Activated CD8-positive, alpha-beta memory T cell treated with anti-CD3 and anti-CD28 coated beads for 36 hours (primary cell): ENCODE measurements at regions not wholly inside any gene's neighbourhood (a gene's known extent, or its start where the extent isn't known, plus 50 kb on each side); places are given as distances from the start of the nearest gene placed in this dataset.
"Not testable (repeated sequence)": the region's sequence is repeated elsewhere in the genome, so short reads cannot be mapped to it uniquely, and the experiment has no call there.

ENCODE experiments used
- CTCF ChIA-PET: fragments of 350-600 bp; sonication (Branson Sonifier 250); formaldehyde crosslinking; loops from one replicate; lab custom pipeline; 2021; ENCODE audit warnings: antibody characterized with exemption; lab: Charles Lee
- POLR2A ChIA-PET: fragments of 350-600 bp; sonication (Branson Sonifier 250); formaldehyde crosslinking; loops from one replicate; lab custom pipeline; 2021; ENCODE audit warnings: antibody characterized with exemption; lab: Charles Lee

DNA sequence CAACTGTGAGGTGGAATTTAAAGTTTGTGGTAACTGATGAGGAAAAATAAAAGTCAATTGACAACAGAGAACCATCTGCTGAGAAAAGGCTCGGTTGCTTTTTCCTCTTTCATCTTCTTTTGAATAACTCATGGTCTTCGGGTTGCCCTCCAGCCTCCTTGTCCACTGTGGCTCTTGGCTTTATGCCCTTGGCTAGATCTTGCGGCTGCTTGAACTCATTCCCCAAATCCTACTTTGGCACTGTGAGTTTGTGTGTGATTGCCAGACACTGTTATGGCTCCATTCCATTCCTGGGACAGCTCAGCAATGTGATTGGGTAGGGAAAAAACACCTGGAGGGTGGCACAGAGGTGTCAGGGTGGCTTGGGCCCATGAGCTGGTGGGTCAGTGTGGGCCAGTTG lies 387.4 kb downstream of the DLEU7 start:
- ChIA-PET POLR2A (no interaction called here), CTCF (no interaction called here)

DNA sequence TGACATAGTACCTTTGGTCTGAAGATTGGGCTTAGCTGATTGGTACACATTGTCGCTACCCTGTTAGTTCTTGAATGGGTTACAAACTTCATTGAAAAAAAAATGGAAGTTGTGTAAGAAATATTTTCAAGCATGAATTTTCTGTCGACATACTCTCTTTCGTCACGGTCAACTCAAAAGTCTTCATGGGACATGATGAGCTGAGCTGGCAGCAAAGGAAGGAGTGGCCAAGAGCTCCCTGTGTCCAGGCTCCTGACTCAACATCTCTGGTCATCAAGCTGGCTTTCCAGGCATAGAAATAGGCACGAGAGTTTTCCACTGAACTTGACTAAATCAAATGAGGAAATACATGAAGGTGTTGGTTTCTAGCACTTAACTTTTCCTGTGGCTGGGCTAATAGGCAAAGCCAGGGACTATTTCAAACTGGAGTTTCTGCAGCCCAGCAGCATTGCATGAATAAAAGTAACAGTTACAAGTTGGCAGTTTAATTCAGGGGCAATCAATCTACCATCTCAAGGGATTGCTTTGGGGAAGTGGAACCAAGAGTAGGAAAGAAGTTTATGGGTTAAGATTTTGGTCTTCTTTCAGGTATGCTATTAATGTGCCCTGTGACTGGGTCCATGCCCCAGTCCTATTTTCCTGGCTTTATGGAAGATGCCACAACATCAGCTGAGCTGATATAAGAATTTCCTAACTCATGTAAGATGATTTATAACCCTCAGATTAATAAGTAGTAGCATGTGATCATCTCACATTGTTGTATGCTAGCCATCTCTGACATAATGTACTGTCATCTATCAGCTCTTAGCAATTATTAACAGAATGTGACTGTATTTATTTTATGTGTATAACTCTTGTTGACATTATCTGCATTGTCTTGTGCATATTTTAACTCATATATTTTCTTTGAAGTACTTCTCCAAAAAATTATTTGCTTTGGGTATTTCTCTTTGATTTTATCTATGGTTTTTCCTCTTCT lies 385.8 kb downstream of the DLEU7 start:
- CTCF ChIA-PET = no interaction called here
- POLR2A ChIA-PET = no interaction called here

DNA sequence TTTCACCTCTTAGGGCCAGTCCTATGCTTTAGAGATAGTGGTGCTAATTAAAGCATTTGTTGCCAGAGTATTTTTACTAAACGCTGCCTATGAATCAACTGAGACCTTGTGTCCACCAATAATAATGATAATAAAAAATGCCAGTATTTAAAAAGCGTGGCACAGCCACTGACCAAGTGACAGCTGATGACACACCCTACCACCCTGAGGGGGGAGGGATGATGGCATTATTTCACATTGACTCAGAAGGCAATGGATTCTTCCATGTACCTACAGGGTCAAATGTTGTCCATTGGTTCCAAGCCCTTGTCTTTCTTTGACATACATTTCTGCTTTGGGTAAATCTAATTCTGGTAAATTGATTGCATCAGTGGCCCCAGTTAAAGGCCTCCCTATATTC lies 384.4 kb downstream of the DLEU7 start:
- POLR2A ChIA-PET = interaction anchor here (0.5 kb wide), 1 partner anchor 328 kb away, joined by 5 read pairs; no protein-coding TSS in a partner anchor
- CTCF ChIA-PET = interaction anchor here (1.2 kb wide), 1 partner anchor 342 kb away, joined by 3 read pairs; no protein-coding TSS in a partner anchor

DNA sequence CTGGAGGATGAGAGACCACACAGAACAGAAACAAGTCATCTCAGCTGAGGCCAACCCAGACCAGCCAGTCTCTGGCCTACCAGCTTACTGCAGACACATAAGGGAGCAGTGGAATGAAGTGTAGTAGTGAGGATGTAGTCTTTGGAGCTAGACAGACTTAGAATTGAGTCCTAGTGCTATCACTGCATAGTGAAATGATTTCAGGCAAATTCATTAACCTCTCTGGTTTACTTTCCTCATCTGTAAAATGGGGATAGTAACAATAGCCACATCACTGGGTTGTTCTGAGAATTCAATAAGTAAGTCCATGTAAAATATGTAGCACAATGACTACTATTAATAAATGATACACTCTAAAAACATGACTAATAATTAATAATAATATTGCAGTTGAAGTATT lies 383.8 kb downstream of the DLEU7 start:
- ChIA-PET POLR2A (interaction anchor here (0.5 kb wide), 1 partner anchor 328 kb away, joined by 5 read pairs; no protein-coding TSS in a partner anchor), CTCF (interaction anchor here (1.2 kb wide), 1 partner anchor 341 kb away, joined by 3 read pairs; no protein-coding TSS in a partner anchor)

DNA sequence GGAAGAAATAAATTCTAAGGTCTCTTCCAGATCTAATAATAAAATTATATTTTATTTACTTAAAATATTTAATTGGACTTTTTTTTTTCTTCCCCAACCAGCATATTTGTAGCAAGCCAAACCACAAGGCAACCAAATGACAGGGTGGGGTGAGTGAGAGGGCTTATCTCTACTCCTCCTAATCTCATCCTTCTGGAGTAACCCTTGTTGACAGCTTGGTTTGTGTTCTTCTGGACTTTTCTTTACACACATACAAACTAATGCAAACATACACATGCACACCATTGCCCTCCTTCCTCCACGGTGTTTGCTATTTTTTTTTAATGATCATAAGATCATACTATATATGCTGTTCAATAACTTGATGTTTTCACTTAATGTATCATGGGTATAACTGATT lies 383.1 kb downstream of the DLEU7 start:
- CTCF ChIA-PET = no interaction called here
- POLR2A ChIA-PET = no interaction called here

DNA sequence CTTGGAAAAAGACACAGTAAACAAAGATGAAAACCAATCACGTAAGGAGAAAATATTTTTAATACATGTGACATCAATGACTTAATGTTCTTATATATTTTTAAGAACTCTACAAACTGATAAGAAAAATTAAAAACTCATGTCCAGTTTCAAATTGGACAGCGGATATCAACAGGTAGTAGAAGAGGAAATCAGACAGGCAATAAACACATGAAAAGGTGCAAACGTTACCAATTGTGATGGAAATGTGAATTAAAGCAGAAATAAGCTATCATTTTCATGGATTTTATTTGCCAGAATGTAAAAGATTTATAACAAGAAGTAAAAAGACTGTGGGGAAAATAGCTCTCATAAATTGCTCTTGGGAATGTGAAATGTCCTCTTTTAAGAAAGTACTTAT lies 382.3 kb downstream of the DLEU7 start:
- POLR2A ChIA-PET = no interaction called here
- CTCF ChIA-PET = no interaction called here

DNA sequence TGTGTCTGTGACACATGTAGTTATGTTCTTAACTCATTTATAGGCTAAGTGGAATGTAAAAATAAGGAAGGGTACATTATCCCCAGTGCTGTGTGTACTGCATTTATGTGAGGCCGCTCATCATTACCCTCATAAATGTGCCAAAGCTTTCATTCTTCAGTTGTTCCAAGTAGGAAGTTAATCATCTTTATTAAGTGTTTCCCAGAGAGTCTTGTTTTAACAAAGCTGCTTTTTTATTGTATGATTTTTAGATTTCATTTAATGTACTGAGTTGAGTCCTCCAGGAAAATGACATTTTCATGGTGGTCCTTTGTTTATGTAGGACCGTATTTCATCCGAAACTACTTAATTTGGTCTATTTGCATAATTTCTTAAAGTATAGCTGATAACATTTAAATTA lies 379.8 kb downstream of the DLEU7 start:
- ChIA-PET CTCF (no interaction called here), POLR2A (interaction anchor here (0.6 kb wide), 1 partner anchor 119 kb away, joined by 3 read pairs; no protein-coding TSS in a partner anchor)

DNA sequence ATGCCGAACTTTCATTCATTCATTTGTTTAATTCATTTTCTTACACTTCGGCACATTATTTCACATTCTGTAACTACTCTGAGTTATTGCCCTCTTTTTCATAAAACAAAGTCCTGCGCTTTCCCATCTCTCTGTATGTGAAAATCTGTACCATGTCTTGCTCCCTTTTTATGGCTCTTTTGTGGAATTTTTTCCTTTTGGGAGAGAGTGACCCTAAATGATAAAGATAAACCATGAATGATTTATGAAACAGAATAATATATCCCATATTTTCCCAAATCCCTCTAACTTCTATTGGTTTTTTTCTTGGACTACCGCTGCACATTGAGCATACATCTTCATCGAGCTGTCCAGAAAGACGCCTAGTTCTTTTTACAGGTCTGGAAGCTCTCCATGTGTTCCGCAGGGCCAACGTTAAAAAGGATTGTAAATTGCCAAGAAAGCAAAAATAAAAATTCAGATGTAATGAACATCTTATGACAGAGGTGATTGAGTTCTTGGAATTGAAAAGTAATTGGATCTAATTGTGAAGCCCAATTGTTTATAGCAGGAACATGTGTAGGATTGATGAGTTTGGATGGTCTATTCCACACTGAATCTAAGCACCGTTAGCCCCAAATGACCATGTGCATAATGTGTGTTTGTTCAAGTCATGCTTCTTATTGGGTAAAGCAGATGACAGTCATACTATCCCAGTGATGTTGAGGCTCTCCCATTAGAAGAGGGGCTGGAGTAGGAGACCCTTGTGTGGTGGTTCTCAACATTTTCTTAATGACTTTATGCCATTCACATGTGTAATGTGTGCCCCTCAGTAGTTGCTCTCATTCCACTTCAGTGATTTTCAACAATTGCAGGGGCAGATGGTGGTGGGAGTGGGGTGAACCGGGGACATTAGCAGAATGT lies 378.9 kb downstream of the DLEU7 start:
- POLR2A ChIA-PET = no interaction called here
- CTCF ChIA-PET = no interaction called here

DNA sequence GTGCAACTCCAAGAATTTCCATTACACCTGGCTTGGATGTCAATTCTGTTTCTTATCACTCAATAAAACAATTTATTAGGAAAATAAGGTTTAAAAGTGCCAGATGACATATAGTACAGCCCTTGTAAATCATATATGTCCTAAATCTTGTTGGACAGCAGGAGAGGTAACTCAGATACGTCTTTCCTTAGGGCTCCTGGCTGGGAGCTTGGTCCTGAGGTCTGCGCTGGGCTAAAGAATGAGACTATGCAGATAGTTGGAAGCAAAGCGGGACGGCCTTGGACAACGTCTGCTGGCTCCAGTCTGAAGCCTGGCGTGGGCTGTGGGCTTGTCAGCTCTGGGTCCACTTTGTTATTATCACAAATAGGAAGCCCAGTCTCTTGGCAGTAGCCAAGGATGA lies 377.0 kb downstream of the DLEU7 start:
- POLR2A ChIA-PET = no interaction called here
- CTCF ChIA-PET = no interaction called here

DNA sequence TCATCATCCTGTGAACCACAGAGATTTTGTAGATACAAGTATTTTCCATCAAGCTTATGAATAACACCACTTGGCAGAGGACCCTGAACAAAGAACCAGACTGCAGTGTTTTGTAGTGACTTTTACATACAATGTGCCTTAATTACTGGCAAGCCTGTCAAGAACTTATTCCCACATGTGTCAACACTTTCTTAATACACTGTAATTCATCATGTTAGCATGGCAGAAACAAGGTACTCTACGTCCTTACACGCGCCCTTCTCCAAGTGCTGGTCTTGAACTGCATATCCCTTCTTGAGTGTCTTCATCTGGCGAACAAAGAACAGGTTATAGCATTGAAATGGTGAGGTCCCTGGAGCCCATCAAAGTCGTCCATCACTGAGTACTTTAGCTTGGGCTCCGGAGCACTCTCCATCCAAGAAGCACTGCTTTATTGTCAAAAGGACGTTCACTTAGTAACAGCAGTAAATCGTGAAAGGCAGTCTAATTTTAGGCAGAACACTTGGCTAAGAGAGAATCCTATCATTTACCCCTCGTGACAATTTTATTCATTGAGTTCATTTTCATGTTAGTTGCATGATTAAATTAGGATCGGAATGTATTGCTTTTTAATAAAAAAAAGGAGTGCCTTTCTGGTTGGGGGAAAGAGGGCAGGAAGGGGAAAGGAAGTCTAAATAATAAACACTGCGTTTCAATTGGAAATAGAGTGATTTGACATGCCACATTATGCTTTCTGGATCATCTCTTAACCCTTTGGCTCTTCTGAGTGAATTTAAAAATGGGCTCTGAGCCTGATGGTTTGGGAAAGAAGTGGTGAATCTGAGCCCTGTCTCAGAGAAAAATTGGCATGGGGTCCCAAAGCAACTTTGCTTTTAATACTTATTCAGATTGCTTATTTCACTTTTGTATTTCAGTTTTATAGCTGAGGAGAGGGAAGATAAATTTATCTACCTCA lies 376.1 kb downstream of the DLEU7 start:
- ChIA-PET CTCF (no interaction called here), POLR2A (no interaction called here)

DNA sequence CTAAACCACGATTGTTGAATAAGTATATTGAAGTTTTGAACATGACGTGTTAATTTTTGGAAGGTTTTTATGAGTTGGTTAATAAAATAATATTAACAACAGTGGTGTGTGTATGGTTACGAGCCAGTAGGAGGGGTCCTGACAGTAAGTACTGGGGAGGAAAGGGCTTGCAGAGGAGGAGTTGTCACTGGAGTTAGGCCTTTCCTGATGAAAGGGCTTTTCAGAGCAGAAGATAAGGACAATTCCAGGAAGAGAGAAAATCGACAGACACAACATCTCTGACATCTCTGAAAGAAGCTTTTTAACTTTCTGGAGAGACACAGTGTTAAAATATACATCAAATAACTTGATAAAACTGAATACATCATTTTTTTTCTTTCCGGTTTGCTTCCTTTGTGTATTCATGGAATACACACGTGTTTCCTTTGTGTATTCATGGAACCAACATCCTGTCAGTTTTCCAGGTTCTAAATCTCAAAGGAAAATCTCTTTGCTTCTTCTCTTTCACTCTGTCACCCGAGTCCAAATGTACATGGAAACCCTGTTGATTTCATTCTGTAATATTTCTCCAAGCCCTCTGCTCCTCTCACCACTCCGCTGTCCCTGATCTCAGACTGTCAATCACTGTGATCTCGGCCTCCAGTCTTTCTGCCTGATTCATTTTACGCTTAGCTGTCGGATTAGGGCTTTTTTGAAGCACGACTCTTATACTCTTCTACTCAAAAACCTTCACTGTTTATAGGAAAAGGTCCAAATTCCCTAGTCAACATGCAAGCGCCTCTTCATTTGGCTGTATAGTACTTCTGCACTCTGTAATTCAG lies 374.4 kb downstream of the DLEU7 start:
- ChIA-PET POLR2A (no interaction called here), CTCF (no interaction called here)

DNA sequence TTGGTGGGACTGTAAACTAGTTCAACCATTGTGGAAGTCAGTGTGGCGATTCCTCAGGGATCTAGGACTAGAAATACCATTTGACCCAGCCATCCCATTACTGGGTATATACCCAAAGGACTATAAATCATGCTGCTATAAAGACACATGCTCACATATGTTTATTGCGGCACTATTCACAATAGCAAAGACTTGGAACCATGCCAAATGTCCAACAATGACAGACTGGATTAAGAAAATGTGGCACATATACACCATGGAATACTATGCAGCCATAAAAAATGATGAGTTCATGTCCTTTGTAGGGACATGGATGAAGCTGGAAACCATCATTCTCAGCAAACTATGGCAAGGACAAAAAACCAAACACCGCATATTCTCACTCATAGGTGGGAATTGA lies 370.4 kb downstream of the DLEU7 start:
- POLR2A ChIA-PET = not testable (repeated sequence)
- CTCF ChIA-PET = interaction anchor here (0.6 kb wide), 1 partner anchor 810 kb away, joined by 5 read pairs; no protein-coding TSS in a partner anchor

DNA sequence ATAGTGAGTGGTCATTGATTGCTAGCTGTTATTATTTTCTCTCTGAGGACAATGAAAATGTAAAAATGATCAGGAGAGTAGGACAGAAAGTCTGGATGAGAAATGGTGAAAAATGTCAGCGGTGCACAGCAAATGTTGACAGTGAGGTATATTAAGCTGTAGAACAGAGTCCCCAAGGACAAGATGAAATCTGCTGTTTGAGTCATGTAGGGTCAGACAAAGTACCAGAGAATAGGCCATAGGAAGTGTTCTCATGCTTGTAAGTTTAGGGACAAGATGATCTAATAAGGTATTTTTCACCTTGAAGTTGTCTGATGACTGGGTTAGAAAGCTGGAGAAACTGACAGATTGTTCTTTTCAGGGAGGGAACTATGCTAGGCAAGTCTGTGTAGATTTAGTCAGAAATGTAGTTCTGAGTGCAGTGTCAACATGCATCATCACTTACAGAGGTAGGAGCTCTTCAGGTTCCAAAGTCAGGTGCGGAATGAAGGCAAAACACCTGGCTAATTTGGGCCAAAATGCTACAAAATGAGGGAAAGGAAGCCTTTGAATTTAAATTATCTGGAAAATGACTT lies 369.3 kb downstream of the DLEU7 start:
- ChIA-PET POLR2A (no interaction called here), CTCF (no interaction called here)

DNA sequence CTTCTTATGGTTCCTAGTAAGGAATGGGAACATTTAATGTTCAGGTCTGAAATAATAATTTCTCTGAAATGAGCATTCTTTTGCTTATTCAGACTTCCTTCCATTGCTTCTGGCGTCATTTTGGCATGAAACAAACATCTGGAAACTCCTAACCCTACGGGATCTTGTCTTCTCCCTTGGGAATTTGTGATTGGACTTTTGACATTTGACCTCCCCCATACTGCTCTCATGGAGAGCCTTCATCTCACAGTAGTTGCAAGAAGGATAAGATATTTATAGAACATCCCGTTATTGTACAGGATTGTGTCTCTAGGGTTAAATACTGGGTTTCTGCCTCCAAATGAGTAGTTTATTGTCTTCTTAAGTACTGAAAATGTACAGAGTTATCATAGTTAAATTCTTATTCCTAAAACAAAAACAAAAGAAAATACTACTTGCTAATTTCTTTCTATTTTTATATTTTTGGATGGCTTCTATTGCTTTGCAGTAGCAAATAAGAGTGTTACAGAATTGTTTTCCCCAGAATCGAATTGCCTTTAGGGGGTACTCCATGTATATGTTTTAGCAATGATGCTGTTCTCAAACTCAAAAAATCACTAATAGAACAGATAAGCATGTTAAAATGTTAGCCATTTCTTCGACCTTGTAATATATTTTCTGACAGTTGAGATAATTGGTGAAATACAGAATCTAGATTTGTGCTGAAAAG lies 366.8 kb downstream of the DLEU7 start:
- CTCF ChIA-PET = no interaction called here
- POLR2A ChIA-PET = no interaction called here

DNA sequence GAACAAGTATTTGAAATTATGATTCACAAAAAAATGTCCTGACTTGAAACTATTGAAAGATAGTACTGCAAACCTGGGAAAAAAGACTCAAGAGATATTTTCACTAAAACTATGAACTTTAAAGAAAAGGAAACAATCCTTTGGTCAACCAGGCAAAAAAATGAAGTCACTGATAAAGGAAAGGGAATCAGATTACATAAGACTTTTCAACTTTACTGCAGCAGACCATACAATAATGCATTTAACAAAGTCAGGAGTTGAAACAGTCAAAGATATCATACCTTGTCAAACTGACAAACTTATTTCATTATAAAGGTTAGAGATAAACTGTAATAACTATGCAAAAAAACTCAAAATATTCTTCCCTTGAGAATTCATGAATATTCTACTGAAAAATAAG lies 361.6 kb downstream of the DLEU7 start:
- POLR2A ChIA-PET = no interaction called here

DNA sequence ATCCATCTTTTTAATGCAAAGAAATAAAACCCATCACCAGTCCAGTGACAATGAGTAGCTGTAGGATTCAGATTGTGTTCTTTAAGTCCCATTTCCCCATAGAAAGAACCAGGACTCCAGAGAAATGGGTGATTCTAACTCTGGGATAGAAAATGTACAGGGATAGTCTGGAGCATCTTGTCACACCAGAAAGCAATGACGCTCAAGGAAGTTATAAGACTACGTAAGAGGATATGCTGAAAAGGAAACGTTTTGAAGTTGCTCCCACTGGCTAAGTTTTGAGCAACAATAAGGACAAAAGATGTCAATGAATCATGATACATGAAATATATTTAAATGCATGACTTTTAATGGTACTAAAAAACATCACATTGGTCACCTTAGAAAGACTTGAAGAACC lies 360.1 kb downstream of the DLEU7 start:
- CTCF ChIA-PET = no interaction called here
- POLR2A ChIA-PET = no interaction called here

More for the DNA sequence above, 361.6 kb downstream of the DLEU7 start:
- CTCF ChIA-PET = no interaction called here

DNA sequence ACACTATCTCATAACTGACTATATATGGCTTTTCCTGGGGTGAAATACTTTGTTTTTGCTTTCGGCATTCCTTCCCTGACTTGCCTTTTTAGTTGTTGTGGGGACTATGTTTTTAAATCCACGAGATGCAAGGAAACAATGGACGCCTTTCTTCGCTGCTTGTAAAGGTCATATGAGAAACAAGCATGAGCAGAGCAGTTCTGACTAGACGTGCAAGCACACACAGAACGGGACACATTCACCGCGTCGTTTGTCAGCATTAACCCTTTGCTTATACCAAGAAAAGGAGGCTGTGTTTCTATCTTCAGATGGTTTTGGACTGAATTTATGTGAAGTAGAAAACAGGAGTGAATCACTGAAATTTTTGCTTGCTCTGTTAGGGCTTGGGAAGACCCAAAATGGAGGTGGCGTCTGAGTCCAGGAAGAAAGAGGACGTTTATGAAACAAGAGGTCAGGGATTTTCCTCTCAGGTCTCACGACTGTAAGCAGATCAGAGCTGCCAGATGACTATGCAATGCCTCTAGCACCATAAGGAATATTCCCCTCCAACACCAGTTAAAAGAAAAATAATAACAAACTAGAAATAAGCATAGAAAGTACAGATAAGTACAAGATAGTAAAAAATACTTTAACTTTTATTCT lies 358.9 kb downstream of the DLEU7 start:
- CTCF ChIA-PET = no interaction called here
- POLR2A ChIA-PET = no interaction called here
